A549 (cell line): ENCODE measurements at regions not wholly inside any gene's neighbourhood (a gene's known extent, or its start where the extent isn't known, plus 50 kb on each side); places are given as distances from the start of the nearest gene placed in this dataset.
A peak's percentile ranks its signal among the peaks of the same experiment; 100 is the strongest.

Experiments
- ATAC-seq, 2 experiments: fragments of 200-7000 bp in 1 of 2; fragments of >200 bp in 1 of 2; cut with Nextera tagmentation in 1 of 2; cut with Tn5 transposase in 1 of 2; 3 replicates each; pipeline versions ENCODE4 v1.8.0 to v1.9.1; 2018 to 2020; ENCODE audit warnings: mild to moderate bottlenecking in 1 of 2, moderate library complexity in 1 of 2
- CTCF ChIA-PET: fragments of 300-600 bp; sonication (Branson Sonifier 250); formaldehyde crosslinking; extraction: SDS; loops from one replicate; lab custom pipeline; 2021; ENCODE audit warnings: antibody characterized with exemption, inconsistent platforms; lab: Yijun Ruan, JAX
- POLR2A ChIA-PET: fragments of 350-600 bp; formaldehyde crosslinking; extraction: SDS; loops from one replicate; lab custom pipeline; 2021; ENCODE audit warnings: antibody characterized with exemption, inconsistent platforms; lab: Yijun Ruan, JAX
- DNase-seq, 2 experiments: peaks; one replicate each; pipeline versions ENCODE4 v3.0.0 to v3.0.0-alpha.2; 2011 to 2016; ENCODE audit warnings: low read depth in 1 of 2, low spot score in 1 of 2
- FAIRE-seq: peaks from 2 replicates; lab custom pipeline; 2011; peaks lifted over from hg19 to GRCh38; lab: Jason Lieb, UNC
- H3K27ac ChIP-seq, 2 experiments: fragments of >200 bp; sonication (Bioruptor Twin); formaldehyde crosslinking; 3 replicates each; pipeline ENCODE4 v1.5.1; 2016 to 2017
- H3K4me1 ChIP-seq: fragments of >200 bp; sonication (Bioruptor Twin); formaldehyde crosslinking; 3 replicates; pipeline ENCODE4 v1.6.1; 2016
- H3K4me2 ChIP-seq: fragments of >200 bp; sonication (Bioruptor Twin); formaldehyde crosslinking; 3 replicates; pipeline ENCODE4 v1.6.1; 2016
- H3K4me3 ChIP-seq: fragments of >200 bp; sonication (Bioruptor Twin); formaldehyde crosslinking; 3 replicates; pipeline ENCODE4 v1.5.1; 2016
- H3K9me3 ChIP-seq: fragments of >200 bp; sonication (Bioruptor Twin); formaldehyde crosslinking; 3 replicates; pipeline ENCODE4 v1.6.1; 2016
- BHLHE40 ChIP-seq: IDR thresholded peaks from 2 replicates; pipeline ENCODE4 v1.6.1; 2012; ENCODE audit warnings: low read depth, low read length, inconsistent platforms
- CHD2 ChIP-seq: fragments of 150-350 bp; IDR thresholded peaks from 2 replicates; pipeline ENCODE4 v1.6.1; 2014; ENCODE audit warnings: low read length; ENCODE audit not compliant: partially characterized antibody
- CHD4 ChIP-seq: fragments of 200-600 bp; sonication (generic); IDR thresholded peaks from 2 replicates; pipeline ENCODE4 v1.6.1; 2016; ENCODE audit warnings: antibody characterized with exemption, mild to moderate bottlenecking, borderline replicate concordance
- EHF ChIP-seq: fragments of 250-450 bp; sonication (Bioruptor Pico); IDR thresholded peaks from 2 replicates; pipeline ENCODE4 v1.5.0; 2020; ENCODE audit warnings: mild to moderate bottlenecking
- EHMT2 ChIP-seq: fragments of 200-600 bp; sonication (generic); IDR thresholded peaks from 2 replicates; pipeline ENCODE4 v1.6.1; 2016; ENCODE audit warnings: antibody characterized with exemption, low read depth, mild to moderate bottlenecking, moderate library complexity
- EP300 ChIP-seq, 2 experiments: fragments of >200 bp; sonication (Bioruptor Twin); formaldehyde crosslinking; IDR thresholded peaks; 2 replicates in 1 of 2; 3 replicates in 1 of 2; pipeline ENCODE4 v1.6.1; 2016 to 2017
- ESRRA ChIP-seq: fragments of 150-350 bp; IDR thresholded peaks from 2 replicates; pipeline ENCODE4 v1.6.1; 2014; ENCODE audit warnings: mild to moderate bottlenecking, low read length, borderline replicate concordance
- FOSB ChIP-seq: fragments of 250-450 bp; sonication (Bioruptor Pico); IDR thresholded peaks from 2 replicates; pipeline ENCODE4 v1.5.0; 2020; ENCODE audit warnings: mild to moderate bottlenecking, moderate library complexity
- FOSL2 ChIP-seq, 2 experiments: fragments of 450-650 bp in 1 of 2; fragments of >200 bp in 1 of 2; sonication (Bioruptor Twin) in 1 of 2; formaldehyde crosslinking; IDR thresholded peaks; 2 replicates each; pipeline versions ENCODE4 v1.5.0 to v1.6.1; 2016 to 2020; ENCODE audit warnings: mild to moderate bottlenecking in 1 of 2, moderate library complexity in 1 of 2
- FOXS1 ChIP-seq: fragments of 250-450 bp; sonication (Bioruptor Pico); IDR thresholded peaks from 2 replicates; pipeline ENCODE4 v1.5.0; 2020; ENCODE audit warnings: mild to moderate bottlenecking, moderate library complexity
- GATA3 ChIP-seq: IDR thresholded peaks from 2 replicates; pipeline ENCODE4 v1.6.1; 2012; ENCODE audit warnings: borderline replicate concordance
- HDAC2 ChIP-seq: fragments of 200-600 bp; sonication (generic); IDR thresholded peaks from 2 replicates; pipeline ENCODE4 v1.6.1; 2016
- HEYL ChIP-seq: fragments of 250-450 bp; sonication (Bioruptor Pico); IDR thresholded peaks from 2 replicates; pipeline ENCODE4 v1.8.0; 2021; ENCODE audit warnings: mild to moderate bottlenecking, moderate library complexity
- HOXA7 ChIP-seq: fragments of 250-450 bp; sonication (Bioruptor Pico); IDR thresholded peaks from 2 replicates; pipeline ENCODE4 v1.5.0; 2020; ENCODE audit warnings: mild to moderate bottlenecking, moderate library complexity
- HOXB13 ChIP-seq: fragments of 250-450 bp; sonication (Bioruptor Pico); IDR thresholded peaks from 2 replicates; pipeline ENCODE4 v1.5.0; 2020; ENCODE audit warnings: low read depth, mild to moderate bottlenecking, moderate library complexity
- JUNB ChIP-seq: fragments of >200 bp; sonication (Bioruptor Twin); formaldehyde crosslinking; IDR thresholded peaks from 2 replicates; pipeline ENCODE4 v1.6.1; 2016
- KDM5A ChIP-seq: fragments of 200-600 bp; sonication (generic); IDR thresholded peaks from 2 replicates; pipeline ENCODE4 v1.6.1; 2016; ENCODE audit warnings: antibody characterized with exemption, mild to moderate bottlenecking
- MAZ ChIP-seq: fragments of 150-350 bp; IDR thresholded peaks from 2 replicates; pipeline ENCODE4 v1.6.1; 2014; ENCODE audit warnings: antibody characterized with exemption, low read depth, low read length, borderline replicate concordance
- NFE2L2 ChIP-seq: fragments of 150-350 bp; conservative IDR thresholded peaks from 2 replicates; pipeline ENCODE4 v1.6.1; 2014; ENCODE audit warnings: low read length
- NR3C1 ChIP-seq: fragments of >200 bp; sonication (Bioruptor Twin); formaldehyde crosslinking; IDR thresholded peaks from 3 replicates; pipeline ENCODE4 v1.6.1; 2017
- PHF8 ChIP-seq: fragments of 200-600 bp; sonication (generic); IDR thresholded peaks from 2 replicates; pipeline ENCODE4 v1.6.1; 2016; ENCODE audit warnings: low read depth, mild to moderate bottlenecking, antibody characterized with exemption, moderate library complexity, borderline replicate concordance
- RAD21 ChIP-seq, 2 experiments: fragments of >200 bp in 1 of 2; sonication (Bioruptor Twin) in 1 of 2; formaldehyde crosslinking in 1 of 2; IDR thresholded peaks in 1 of 2; conservative IDR thresholded peaks in 1 of 2; 2 replicates in 1 of 2; 3 replicates in 1 of 2; pipeline ENCODE4 v1.6.1; 2012 to 2018; ENCODE audit warnings: inconsistent platforms in 1 of 2
- RCOR1 ChIP-seq: fragments of 150-350 bp; IDR thresholded peaks from 2 replicates; pipeline ENCODE4 v1.6.1; 2014; ENCODE audit warnings: antibody characterized with exemption, low read length, low read depth
- RFX5 ChIP-seq: fragments of 450-650 bp; IDR thresholded peaks from 2 replicates; pipeline ENCODE4 v1.7.1; 2014; ENCODE audit warnings: antibody characterized with exemption, mild to moderate bottlenecking, moderate library complexity
- SREBF2 ChIP-seq: fragments of 450-650 bp; IDR thresholded peaks from 2 replicates; pipeline ENCODE4 v1.6.1; 2014; ENCODE audit warnings: mild to moderate bottlenecking, moderate library complexity
- TFCP2L1 ChIP-seq: fragments of 250-450 bp; sonication (Bioruptor Pico); IDR thresholded peaks from 2 replicates; pipeline ENCODE4 v1.5.0; 2021; ENCODE audit warnings: mild to moderate bottlenecking
- WGBS: methylation state at CpG from one replicate; pipeline ENCODE4 v1.1.6; 2017; ENCODE audit errors: missing lambda C conversion rate; 5-methylcytosine and 5-hydroxymethylcytosine counted together
- TF ChIP-seq, protein P1 (sequence below): fragments of 450-650 bp; IDR thresholded peaks from 2 replicates; pipeline ENCODE4 v1.6.1; 2014; ENCODE audit warnings: antibody characterized with exemption
- TF ChIP-seq, protein P2 (sequence below): fragments of 250-450 bp; sonication (Bioruptor Pico); IDR thresholded peaks from 2 replicates; pipeline ENCODE4 v1.5.0; 2020; ENCODE audit warnings: low read depth, mild to moderate bottlenecking, moderate library complexity
- TF ChIP-seq, protein P3 (sequence below): fragments of >200 bp; sonication (Bioruptor Twin); formaldehyde crosslinking; IDR thresholded peaks from 2 replicates; pipeline ENCODE4 v1.6.1; 2016
- TF ChIP-seq, protein P4 (sequence below): IDR thresholded peaks from 2 replicates; pipeline ENCODE4 v1.6.1; 2012
- TF ChIP-seq, protein P5 (sequence below): fragments of >200 bp; sonication (Bioruptor Twin); formaldehyde crosslinking; IDR thresholded peaks from 3 replicates; pipeline ENCODE4 v1.5.1; 2016
- TF ChIP-seq, protein P6 (sequence below): fragments of 200-600 bp; sonication (generic); IDR thresholded peaks from 2 replicates; pipeline ENCODE4 v1.6.1; 2016; ENCODE audit warnings: antibody characterized with exemption, mild to moderate bottlenecking, moderate library complexity
- TF ChIP-seq, protein P7 (sequence below): IDR thresholded peaks from 2 replicates; pipeline ENCODE4 v1.6.1; 2012
- TF ChIP-seq, protein P8 (sequence below): IDR thresholded peaks from 2 replicates; pipeline ENCODE4 v1.6.1; 2012; ENCODE audit warnings: low read depth, borderline replicate concordance

DNA sequence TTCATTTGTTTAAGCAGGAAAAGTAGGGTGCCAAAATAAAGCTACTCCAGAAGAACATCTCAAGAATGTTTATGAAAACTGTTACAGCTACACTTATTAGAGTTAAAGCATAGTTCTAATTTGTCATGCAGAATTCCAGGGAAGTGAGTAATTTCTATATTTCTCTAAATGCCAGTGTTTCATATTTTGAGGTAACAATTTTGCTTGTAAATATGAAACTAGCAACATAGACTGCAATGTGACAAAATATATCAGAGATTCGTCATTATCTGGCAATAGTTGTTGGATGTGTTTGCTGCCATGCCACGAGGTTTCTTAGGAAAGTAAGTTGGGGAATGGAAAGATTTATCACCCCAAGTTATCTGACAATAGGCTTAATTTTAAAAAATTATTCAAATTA lies 424.1 kb upstream of the ZEB2 start:
- FAIRE-seq (no peak), ATAC-seq (no peak; a peak in 1 of 6 replicates), DNase-seq (peak in 1 of 2 experiments; percentile 41)
- peaks cover 60% of the 10 kb centered on the region for H3K4me1 ChIP-seq
- H3K9me3 ChIP-seq = peaks cover 7% of the 10 kb centered on the region; the same call in 2 of the 3 replicates
- peak overlapping the region; percentile 87 to 93 for H3K27ac ChIP-seq
- ChIA-PET CTCF (interaction anchor here (0.6 kb wide), 1 partner anchor 110 kb away, joined by 3 read pairs; no protein-coding TSS in a partner anchor), POLR2A (no interaction called here)
- 0 out of 3 replicates have a peak overlapping the region, but pooled peaks have one; percentile 2 for H3K4me3 ChIP-seq
- WGBS = 3% methylated on average over 2 of the region's 2 CpGs
- peak overlapping the region; percentile 73 for H3K4me2 ChIP-seq
- TF ChIP-seq RCOR1 = no peak
- TF ChIP-seq HDAC2 = no peak
- TF ChIP-seq HOXB13 (CRISPR knock-in tag) = no peak
- TF ChIP-seq JUNB = peak; percentile 37; the same call in 1 of the 2 replicates
- TF ChIP-seq, protein P1, sequence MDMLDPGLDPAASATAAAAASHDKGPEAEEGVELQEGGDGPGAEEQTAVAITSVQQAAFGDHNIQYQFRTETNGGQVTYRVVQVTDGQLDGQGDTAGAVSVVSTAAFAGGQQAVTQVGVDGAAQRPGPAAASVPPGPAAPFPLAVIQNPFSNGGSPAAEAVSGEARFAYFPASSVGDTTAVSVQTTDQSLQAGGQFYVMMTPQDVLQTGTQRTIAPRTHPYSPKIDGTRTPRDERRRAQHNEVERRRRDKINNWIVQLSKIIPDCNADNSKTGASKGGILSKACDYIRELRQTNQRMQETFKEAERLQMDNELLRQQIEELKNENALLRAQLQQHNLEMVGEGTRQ = no peak
- TF ChIP-seq HEYL (CRISPR knock-in tag) = no peak
- TF ChIP-seq RFX5 = no peak
- TF ChIP-seq, protein P2, sequence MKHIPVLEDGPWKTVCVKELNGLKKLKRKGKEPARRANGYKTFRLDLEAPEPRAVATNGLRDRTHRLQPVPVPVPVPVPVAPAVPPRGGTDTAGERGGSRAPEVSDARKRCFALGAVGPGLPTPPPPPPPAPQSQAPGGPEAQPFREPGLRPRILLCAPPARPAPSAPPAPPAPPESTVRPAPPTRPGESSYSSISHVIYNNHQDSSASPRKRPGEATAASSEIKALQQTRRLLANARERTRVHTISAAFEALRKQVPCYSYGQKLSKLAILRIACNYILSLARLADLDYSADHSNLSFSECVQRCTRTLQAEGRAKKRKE (CRISPR knock-in tag) = no peak
- no peak for TF ChIP-seq FOSL2 (IDR thresholded peaks at IDR 0.05)
- TF ChIP-seq FOSL2 (CRISPR knock-in tag; IDR thresholded peaks at IDR 0.05) = peak; percentile 67
- no peak for TF ChIP-seq SREBF2
- TF ChIP-seq, protein P3, sequence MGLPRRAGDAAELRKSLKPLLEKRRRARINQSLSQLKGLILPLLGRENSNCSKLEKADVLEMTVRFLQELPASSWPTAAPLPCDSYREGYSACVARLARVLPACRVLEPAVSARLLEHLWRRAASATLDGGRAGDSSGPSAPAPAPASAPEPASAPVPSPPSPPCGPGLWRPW = no peak
- TF ChIP-seq FOXS1 (CRISPR knock-in tag) = no peak
- TF ChIP-seq PHF8 = no peak
- no peak for TF ChIP-seq CHD2
- no peak for TF ChIP-seq HOXA7 (CRISPR knock-in tag)
- TF ChIP-seq, protein P4, sequence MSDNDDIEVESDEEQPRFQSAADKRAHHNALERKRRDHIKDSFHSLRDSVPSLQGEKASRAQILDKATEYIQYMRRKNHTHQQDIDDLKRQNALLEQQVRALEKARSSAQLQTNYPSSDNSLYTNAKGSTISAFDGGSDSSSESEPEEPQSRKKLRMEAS = peak; percentile 56
- TF ChIP-seq, protein P5, sequence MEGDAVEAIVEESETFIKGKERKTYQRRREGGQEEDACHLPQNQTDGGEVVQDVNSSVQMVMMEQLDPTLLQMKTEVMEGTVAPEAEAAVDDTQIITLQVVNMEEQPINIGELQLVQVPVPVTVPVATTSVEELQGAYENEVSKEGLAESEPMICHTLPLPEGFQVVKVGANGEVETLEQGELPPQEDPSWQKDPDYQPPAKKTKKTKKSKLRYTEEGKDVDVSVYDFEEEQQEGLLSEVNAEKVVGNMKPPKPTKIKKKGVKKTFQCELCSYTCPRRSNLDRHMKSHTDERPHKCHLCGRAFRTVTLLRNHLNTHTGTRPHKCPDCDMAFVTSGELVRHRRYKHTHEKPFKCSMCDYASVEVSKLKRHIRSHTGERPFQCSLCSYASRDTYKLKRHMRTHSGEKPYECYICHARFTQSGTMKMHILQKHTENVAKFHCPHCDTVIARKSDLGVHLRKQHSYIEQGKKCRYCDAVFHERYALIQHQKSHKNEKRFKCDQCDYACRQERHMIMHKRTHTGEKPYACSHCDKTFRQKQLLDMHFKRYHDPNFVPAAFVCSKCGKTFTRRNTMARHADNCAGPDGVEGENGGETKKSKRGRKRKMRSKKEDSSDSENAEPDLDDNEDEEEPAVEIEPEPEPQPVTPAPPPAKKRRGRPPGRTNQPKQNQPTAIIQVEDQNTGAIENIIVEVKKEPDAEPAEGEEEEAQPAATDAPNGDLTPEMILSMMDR = no peak
- no peak for TF ChIP-seq MAZ
- no peak for TF ChIP-seq KDM5A
- TF ChIP-seq, protein P6, sequence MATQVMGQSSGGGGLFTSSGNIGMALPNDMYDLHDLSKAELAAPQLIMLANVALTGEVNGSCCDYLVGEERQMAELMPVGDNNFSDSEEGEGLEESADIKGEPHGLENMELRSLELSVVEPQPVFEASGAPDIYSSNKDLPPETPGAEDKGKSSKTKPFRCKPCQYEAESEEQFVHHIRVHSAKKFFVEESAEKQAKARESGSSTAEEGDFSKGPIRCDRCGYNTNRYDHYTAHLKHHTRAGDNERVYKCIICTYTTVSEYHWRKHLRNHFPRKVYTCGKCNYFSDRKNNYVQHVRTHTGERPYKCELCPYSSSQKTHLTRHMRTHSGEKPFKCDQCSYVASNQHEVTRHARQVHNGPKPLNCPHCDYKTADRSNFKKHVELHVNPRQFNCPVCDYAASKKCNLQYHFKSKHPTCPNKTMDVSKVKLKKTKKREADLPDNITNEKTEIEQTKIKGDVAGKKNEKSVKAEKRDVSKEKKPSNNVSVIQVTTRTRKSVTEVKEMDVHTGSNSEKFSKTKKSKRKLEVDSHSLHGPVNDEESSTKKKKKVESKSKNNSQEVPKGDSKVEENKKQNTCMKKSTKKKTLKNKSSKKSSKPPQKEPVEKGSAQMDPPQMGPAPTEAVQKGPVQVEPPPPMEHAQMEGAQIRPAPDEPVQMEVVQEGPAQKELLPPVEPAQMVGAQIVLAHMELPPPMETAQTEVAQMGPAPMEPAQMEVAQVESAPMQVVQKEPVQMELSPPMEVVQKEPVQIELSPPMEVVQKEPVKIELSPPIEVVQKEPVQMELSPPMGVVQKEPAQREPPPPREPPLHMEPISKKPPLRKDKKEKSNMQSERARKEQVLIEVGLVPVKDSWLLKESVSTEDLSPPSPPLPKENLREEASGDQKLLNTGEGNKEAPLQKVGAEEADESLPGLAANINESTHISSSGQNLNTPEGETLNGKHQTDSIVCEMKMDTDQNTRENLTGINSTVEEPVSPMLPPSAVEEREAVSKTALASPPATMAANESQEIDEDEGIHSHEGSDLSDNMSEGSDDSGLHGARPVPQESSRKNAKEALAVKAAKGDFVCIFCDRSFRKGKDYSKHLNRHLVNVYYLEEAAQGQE = no peak
- TF ChIP-seq ESRRA = no peak
- no peak for TF ChIP-seq RAD21 (conservative IDR thresholded peaks at IDR 0.05 in 1 of 2, IDR thresholded peaks at IDR 0.05 in 1 of 2)
- TF ChIP-seq, protein P7, sequence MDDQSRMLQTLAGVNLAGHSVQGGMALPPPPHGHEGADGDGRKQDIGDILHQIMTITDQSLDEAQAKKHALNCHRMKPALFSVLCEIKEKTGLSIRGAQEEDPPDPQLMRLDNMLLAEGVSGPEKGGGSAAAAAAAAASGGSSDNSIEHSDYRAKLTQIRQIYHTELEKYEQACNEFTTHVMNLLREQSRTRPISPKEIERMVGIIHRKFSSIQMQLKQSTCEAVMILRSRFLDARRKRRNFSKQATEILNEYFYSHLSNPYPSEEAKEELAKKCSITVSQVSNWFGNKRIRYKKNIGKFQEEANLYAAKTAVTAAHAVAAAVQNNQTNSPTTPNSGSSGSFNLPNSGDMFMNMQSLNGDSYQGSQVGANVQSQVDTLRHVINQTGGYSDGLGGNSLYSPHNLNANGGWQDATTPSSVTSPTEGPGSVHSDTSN = no peak
- no peak for TF ChIP-seq CHD4
- no peak for TF ChIP-seq EHF (CRISPR knock-in tag)
- peak; percentile 82; the same call in 1 of the 2 replicates for TF ChIP-seq GATA3
- no peak for TF ChIP-seq TFCP2L1 (CRISPR knock-in tag)
- TF ChIP-seq EHMT2 = no peak
- TF ChIP-seq, protein P8, sequence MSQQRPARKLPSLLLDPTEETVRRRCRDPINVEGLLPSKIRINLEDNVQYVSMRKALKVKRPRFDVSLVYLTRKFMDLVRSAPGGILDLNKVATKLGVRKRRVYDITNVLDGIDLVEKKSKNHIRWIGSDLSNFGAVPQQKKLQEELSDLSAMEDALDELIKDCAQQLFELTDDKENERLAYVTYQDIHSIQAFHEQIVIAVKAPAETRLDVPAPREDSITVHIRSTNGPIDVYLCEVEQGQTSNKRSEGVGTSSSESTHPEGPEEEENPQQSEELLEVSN = no peak
- TF ChIP-seq FOSB (CRISPR knock-in tag) = no peak
- TF ChIP-seq NR3C1 = no peak
- no peak for TF ChIP-seq BHLHE40
- no peak for TF ChIP-seq NFE2L2
- TF ChIP-seq EP300 (IDR thresholded peaks at IDR 0.05) = no peak; a peak in 1 of 5 replicates
